HPDE6-E6E7 (cell line): ENCODE measurements at regions not wholly inside any gene's neighbourhood (a gene's known extent, or its start where the extent isn't known, plus 50 kb on each side); places are given as distances from the start of the nearest gene placed in this dataset.
"Not testable (repeated sequence)": the region's sequence is repeated elsewhere in the genome, so short reads cannot be mapped to it uniquely, and the experiment has no call there.

Source experiments
- DNase-seq: peaks from one replicate; pipeline ENCODE4 v3.0.0; 2011; ENCODE audit warnings: missing footprints; ENCODE audit errors: extremely low spot score

GRCh38 chr4:63302078-63302477 is 1107.2 kb downstream of the TECRL start:
- no peak for DNase-seq

DNA sequence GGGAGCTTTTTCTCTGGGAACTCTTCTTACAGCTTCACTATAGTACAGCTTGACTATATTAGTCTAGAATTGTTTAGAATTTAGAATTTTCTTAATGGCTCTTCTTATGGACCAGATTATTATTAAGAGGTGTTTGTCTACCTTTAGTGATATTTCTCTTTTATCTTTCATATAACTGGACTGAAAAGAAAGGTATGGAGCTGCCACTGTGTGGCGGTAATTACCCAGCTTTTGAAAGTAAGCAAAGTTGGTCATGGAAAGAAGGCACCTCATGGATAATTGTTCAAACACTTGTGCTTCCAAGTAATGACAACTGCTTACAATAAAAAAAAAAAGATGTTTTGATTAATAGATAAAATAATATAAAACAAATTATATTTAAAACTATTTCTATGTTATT is 1112.5 kb downstream of the TECRL start:
- no peak for DNase-seq

DNA sequence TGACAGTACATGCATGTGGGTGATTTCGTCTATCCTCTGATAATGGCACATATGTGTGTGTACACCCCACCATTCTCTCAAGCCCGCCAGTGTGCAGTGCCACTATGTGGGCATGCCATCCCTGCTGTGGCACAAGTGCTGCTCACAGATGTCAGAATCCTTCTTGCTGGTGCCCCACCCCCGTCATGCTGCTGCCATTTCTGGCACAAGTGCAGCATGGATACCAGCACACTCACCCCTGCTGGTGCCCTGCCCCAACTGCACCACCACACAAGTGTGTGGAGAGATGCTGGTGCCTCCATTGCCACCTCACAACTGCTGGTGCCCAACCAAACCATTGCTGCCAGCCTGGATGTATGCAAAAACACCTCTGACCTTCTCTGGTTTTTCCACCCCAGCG is 1133.8 kb downstream of the TECRL start:
- no peak for DNase-seq

DNA sequence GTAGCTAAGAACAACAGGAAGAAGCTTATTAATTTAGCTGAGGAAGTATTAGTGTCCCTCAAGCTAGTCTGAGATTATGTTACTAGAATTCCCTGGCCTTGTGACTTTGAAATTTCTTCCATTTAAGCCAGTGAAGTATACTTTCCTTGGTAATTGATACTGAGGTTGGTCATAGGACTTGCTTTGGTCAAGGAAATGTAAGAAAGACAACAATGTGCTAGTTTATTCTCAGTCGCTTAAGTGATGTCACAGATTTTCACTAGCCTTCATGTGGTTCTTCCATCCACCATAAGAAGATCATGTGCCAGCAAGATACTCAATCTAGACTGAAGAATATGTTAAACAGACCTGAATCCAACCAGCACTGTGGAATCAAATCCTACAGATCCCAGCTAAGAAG is 1140.1 kb downstream of the TECRL start:
- DNase-seq: no peak

DNA sequence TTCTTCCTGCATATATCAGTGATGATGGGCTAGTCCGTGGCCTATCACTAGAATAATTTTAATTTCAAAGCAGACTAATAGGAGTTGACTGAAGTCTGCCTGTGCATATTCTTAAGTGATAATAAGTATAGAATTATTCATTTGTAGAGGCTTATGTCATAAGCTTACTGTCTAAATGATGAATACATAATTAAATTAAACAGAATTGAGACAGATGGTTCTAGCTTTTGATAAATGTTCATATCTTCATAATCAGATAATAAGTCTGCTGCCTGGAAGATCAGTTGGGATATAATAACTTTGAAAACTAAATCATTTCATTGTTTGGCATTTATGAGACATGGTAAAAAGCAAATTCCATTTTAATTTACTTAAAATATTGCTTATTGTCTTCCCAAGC is 1175.6 kb downstream of the TECRL start:
- DNase-seq: no peak

- no peak for DNase-seq
Observed at GRCh38 chr4:63232058-63232457, 1177.2 kb downstream of the TECRL start.

DNA sequence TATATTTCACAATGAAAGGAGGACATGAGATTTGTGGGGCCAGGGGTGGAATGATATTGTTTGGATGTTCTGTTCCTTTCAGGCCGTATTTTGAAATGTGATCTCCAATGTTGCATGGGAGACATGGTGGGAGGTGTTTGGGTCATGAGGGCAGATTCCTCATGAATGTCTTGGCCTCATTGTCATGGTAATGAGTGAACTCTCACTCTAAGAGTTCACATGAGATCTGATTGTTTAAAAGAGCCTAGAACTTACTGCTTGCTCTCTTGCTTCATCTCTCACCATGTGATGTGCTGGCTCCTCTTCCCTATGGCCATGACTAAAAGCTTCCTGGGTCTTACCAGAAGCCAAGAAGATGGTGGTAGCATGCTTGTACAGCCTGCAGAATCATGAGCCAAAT is 1183.0 kb downstream of the TECRL start:
- no peak for DNase-seq

GRCh38 chr4:63222466-63222865 is 1186.8 kb downstream of the TECRL start:
- no peak for DNase-seq

GRCh38 chr4:63221477-63221876 is 1187.8 kb downstream of the TECRL start:
- no peak for DNase-seq

DNA sequence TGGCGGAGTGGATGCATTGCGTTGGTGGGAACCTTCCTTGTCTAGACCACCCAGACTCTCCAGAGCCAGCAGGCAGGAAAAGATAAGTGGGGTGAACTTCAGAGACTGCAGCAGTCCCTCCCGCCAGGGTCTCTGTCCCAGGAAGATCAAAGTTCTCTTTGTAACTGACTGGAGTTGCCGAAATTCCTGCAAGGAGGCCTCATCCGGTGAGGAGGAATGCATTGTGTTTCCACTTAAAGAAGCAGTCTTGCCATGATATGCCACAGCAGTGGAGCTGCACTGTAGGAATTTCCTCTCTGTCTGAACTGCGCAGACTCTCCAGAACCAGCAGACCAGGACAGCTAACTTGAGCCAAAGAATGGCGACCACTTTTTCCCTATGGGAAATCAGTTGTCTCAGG is 1190.4 kb downstream of the TECRL start:
- DNase-seq: no peak

DNA sequence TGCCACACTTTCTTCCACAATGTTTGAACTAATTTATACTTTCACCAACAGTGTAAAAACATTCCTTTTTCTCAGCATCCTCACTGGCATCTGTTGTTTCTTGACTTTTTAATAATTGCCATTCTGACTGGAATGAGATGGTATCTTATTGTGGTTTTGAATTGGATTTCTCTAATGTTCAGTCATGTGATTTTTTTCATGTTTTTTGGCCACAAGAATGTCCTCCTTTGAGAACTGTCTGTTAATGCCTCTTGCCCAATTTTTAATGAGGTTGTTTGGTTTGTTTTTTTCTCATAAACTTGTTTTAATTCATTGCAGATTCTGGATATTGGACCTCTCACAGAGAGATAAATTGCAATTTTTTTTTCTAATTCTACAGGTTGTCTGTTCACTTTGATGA is 1195.2 kb downstream of the TECRL start:
- DNase-seq: no peak

- DNase-seq: no peak
Observed at GRCh38 chr4:63211776-63212479, 1197.3 kb downstream of the TECRL start.

DNA sequence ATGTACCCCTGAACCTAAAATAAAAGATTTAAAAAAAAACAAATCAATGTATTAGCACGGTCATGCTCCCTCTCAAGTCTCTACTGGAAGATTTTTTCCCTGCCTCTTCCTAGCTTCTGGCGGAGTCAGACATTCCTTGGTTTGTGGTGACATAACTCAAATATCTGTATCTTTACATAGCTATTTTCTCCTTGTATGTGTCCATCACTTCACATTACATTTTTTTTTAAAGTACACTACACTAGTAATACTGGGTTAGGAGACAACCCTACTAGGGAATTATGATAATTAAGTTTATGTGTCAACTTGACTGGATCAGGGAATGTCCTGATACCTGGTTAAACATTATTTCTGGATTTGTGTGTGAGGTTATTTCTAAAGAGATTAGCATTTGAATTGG is 1197.9 kb downstream of the TECRL start:
- no peak for DNase-seq

DNA sequence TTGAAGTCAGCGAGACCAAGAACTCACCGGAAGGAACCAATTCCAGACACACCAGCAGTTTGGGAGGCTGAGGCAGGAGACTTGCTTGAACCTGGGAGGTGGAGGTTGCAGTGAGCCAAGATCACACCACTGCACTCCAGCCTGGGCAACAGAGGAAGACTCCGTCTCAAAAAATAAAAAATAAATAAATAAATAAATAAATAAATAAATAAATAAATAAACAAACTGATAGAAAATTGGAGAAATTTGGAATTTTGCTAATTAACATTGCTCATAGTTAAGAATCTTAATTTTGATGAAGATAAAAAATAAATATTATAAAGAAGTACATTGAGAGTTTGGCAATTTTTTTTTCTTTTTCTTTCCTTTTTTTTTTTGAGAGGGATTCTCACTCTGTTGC is 1216.2 kb downstream of the TECRL start:
- DNase-seq: not testable (repeated sequence)

GRCh38 chr4:63171341-63171740 is 1237.9 kb downstream of the TECRL start:
- no peak for DNase-seq

DNA sequence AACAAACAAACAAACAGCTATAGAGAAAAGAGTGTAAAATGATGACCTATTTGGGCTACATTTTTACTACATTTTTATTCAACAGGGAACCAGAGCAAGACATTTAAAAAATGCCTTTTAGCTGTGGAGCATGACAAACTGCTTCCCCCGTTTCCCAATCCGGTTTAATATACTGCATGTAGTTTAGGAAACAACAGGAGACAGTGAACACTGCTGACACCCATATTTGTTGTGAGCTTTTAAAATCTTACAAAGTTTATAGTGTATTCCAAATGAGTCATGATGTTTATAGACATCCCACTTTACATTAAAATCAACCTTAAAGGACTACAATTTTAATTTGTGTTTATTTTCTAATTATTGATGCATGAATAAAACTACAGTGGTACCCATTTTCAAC is 1238.3 kb downstream of the TECRL start:
- DNase-seq: no peak

DNA sequence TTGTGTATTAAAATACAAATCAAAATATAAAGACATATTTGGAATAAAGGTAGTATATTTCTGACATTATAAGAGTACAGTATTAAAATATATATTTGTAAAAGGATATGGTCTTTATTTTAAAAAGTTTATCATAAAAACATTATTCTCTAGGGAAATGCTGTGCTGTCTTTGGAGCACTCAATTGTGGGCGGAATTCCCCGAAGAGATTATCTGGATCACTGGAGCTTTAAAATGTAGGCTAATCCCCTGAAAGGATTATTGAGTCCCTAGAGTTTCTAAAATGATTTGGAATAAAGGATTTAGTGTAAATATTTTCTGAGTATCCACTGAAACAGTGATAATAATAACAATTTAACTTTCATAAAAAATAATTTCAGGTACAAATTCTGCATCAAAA is 1239.4 kb downstream of the TECRL start:
- DNase-seq: no peak

- DNase-seq: no peak
Observed at GRCh38 chr4:63155561-63155960, 1253.7 kb downstream of the TECRL start.

- DNase-seq: no peak
Observed at GRCh38 chr4:63123441-63123840, 1285.8 kb downstream of the TECRL start.

GRCh38 chr4:63122955-63123354 is 1286.3 kb downstream of the TECRL start:
- DNase-seq: no peak

- DNase-seq: no peak
Observed at GRCh38 chr4:63106600-63106999, 1302.7 kb downstream of the TECRL start.

- DNase-seq: no peak
Observed at GRCh38 chr4:63105839-63106238, 1303.4 kb downstream of the TECRL start.

- no peak for DNase-seq
Observed at GRCh38 chr4:63090641-63091040, 1318.6 kb downstream of the TECRL start.

DNA sequence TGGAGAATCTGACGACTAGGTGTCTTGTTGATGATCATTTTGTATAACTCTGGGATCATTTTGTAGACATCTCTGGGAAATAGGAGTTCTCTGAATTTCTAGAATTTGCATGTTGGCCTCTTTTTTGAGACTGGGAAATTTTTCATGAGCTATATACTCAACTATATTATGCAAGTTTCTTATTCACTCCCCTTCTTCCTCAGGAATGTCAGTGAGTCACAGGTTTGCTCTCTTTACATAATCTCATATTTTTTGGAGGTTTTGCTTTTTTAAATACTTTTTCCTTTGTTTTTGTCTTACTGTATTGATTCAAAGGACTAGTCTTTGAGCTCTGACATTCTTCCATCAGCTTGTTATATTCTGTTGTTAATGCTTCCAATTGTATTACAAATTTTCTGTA is 1324.2 kb downstream of the TECRL start:
- peak; percentile 3 for DNase-seq
